Fibroblast of skin of abdomen (primary cell): ENCODE measurements at regions not wholly inside any gene's neighbourhood (a gene's known extent, or its start where the extent isn't known, plus 50 kb on each side); places are given as distances from the start of the nearest gene placed in this dataset.
A peak's percentile ranks its signal among the peaks of the same experiment; 100 is the strongest.

ENCODE experiments used
- DNase-seq: peaks from one replicate; pipeline ENCODE4 v3.0.0-alpha.2; 2013

DNA sequence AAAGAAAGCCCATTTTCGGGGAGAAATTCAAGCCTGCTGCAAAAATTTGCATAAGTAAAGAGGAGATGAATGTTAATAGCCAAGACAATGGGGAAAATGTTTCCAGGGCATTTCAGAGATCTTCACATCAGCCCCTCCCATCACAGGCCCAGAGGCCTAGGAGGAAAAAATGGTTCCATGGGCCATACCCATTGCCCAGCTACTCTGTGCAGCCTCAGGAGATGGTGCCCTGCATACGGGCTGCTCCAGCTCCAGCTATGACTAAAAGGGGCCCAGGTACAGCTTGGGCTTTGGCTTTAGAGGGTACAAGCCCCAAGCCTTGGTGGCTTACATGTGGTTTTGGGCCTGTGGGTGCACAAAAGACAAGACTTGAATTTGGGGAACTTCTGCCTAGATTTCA, 168.0 kb upstream of the DIPK2B start:
- DNase-seq = no peak

DNA sequence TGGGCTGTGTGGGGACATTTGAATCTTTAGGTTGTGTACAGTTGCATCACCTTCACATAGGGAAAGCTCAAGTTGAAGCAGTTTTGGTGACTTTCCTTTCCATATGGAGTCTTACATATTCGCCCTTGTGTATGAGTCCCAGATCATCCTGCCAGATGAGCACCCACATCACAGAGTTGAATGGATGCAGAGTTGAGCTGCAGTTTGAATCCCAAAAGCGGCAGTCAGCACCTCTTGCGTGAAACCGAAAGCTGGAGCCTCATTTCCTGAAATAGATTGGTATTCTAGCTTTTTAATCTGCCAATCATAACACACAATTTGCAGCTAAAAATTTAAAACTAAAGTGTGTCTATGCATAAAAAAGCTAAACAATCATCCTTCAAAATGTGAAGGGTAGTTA, 162.9 kb upstream of the DIPK2B start:
- no peak for DNase-seq

DNA sequence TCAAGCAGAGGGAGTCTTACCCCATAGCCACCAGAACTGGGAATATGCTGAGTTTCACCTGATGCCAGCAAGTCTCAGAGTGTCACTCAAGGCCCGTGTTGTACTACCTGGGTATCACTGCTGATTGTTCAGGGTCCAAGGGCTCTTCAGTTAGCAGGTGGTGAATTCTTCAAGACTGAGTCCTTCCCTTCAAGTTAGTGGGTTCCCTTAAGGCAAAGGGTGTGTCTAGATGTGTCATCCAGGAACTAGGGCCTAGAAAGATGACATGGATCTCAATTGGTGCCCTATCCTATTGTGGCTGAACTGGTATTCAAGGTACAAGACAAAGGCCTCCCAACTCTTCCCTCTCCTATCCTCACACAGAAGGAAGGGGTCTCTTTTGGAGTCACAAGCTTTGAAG, 159.9 kb upstream of the DIPK2B start:
- DNase-seq = no peak

DNA sequence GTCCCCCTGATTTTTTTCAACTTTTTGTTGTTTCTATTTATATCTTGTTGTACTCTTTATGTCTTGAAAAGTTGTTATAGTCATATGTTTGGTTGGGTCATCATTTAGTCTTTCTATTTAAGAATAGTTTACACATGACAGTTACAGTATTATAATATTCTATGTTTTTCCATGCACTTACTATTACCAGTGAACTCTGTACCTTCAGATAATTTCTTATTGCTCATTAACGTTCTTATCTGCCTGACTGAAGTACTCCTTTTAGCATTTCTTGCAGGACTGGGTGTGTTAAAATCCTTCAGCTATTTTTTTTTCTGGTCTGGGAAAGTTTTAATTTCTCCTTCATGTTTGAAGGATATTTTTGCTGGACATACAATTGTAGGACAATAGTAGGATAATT, 157.7 kb upstream of the DIPK2B start:
- DNase-seq = no peak

DNA sequence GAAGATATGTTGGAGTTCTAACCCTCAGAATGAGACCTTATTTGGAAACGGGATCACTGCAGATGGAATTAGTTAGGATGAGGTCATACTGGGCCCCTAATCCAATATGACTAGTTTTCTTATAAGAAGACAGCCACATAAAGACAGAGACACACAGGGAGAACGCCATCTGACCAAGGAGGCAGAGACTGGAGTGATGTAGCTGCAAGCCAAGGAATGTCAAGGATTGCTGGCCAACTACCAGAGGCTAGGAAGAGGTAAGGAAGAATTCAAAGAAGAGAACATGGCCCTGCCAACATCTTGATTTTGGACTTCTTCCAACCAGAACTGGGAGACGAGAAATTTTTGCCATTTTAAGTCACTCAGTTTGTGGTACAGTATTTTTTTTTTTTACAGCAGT, 152.8 kb upstream of the DIPK2B start:
- DNase-seq = peak; percentile 72

DNA sequence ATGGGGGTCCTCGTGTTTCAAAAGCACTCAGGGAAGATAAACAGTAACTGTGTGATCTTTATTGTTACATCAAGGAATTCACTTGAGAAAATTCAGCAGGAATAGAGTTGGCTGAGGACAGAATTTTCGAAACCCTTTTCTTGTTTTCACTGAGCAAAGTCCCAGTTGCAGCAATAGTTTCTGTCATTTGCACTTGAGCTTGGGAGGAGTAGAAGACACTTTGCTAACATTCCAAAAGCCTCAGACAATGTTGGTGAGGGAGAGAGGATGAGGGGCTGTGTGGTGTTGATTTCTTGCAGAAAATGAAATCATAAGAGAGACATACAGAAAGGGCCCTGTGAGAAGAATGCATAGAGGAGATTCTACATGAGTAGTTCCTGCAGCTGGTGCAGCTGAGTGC, 151.9 kb upstream of the DIPK2B start:
- peak; percentile 13 for DNase-seq

DNA sequence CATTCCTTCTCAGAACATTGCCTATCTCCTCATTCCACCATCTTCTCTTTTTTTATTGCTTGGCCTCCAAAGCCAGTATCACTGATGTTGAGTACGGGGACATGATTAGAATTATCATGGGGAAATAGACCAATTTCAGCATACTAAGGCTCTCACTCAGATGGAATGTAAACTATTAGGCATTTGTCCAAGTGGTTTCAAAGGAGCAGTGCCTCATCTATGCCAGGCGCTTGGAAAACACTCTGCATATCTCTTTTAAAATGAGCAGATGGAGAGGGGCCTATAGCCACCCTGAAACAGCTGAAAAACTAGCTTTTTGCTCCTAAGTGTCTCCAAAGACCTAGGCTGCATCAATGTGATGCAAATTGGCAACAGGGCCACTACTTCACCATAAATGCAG, 150.8 kb upstream of the DIPK2B start:
- DNase-seq = peak; percentile 86

DNA sequence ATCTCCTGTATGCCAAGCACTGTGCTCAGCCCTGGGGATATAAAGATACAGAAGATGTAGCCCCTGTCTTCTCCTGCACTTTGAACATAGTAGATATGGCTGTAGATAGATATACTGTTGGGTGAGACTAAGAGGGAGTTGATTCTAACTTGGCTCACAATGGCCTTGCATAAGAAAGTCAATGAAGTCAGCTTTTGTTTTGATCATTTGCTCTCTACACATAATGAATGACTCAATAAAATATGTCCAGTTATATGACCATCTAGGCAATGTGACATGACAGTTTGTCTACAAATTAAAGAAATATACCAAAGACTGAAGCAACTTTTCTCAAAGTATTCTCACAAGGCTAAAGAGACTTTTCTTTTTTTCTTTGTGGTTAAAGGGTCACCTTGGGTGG, 147.6 kb upstream of the DIPK2B start:
- DNase-seq = peak; percentile 21

DNA sequence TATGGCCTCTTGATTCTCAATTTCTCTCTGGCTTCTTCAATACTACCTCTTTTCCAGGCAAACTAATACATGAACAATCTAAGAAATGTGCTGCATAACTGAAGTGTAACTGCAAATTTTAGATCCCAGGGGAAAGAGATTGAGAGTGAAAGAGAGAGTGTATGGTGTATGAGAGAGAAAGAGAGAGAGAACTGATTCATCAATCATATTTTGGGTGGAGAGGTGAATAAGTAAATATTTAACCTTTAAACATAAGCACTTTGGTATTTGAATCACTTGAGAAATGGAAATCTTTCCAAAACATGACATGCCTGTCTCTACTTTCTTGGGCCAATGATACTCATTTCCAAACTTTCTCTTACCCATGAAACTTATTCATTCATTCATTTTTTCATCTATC, 147.2 kb upstream of the DIPK2B start:
- DNase-seq = peak; percentile 75

DNA sequence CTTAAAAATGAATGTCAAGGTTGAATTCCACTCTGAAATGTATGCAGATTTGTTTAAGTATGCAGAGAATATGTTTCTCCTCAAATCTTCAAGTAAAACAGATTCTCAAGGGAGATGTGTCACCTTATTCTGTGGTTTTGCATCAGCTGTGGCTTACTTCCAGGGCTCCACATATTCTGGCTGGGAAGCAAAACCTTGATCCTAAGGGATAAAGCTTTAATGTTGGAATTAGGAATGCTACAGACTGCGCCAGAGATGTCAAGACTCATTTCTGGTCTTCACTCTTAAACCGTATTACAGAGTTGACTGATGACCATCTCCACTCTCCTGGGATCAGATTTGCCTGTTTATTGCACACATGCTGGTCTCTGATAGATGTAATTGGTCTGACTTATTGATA, 143.9 kb upstream of the DIPK2B start:
- DNase-seq = peak; percentile 97

DNA sequence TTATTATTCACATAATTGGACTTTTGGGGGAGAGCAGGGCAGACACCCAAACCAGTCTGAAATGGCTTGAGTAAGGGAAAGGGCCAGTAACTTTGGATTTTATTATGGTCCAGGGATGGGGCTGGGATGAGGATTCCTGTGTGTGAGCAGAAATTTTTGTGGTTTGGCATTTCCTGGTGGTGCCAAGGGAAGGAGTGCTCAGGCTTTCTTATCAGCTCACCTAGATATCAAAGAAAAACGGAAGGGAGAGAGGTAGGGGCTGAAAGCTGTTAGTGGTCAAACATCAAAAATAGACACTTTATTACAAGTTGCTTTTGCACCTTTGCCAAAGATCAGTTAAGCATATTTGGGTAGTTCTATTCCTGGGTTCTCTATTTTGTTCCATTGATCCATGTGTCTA, 128.5 kb upstream of the DIPK2B start:
- DNase-seq = no peak

DNA sequence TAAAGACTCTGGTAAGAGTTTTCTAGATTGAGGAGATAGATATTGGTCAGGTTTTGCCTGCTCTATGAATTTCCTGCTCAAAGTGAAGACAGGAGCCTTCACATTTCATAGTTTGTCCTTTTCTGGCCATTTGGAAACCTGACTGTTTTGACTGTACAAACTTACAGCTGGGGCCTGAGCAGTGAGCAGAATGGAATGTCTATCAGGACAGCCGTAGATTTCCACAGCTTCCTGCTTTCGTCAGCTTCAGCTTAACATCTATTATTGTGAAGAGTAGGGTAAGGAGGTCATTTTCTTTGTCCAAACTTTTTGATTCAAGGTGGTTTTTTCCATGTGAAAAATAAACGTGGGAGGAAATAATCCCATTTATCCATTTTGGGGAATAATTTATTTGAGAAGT, 124.3 kb upstream of the DIPK2B start:
- peak; percentile 75 for DNase-seq

DNA sequence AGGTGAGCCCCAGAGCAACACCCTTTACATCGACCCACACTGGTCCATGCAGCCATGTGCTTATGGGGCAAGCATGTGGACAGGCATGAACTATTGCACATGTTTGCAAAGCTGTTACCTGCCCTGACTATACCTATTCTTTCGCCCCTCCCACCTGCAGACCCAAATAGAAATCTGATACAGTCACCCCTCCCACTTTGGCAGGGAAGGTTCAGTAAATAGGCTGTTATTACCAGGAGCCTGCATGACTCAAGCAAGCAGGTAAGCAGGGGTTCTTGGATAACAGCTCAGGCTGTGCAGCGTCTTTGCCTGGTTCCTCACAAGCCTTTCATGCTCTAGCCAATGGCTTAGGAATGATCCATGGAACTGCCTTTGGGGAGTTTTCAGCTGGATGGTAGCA, 122.7 kb upstream of the DIPK2B start:
- DNase-seq = no peak

DNA sequence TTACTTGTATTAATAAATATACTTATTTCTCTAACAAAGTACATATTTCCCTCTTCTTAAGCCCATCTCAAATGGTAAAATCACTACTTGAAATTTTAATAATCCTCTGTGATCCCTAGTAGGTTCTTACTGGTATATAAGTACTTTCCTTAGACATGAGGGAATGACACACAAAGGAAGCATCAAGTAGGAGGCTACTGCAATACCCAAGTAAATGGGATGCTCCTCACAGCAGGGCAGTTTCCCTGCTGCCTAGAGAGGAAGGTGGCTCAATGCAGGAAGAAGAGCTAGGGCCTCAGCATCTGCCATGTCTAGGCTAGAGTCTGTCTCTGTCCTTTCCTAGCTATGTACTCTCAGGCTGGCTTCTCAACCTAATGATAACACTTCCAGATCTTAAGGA, 122.1 kb upstream of the DIPK2B start:
- peak; percentile 55 for DNase-seq

DNA sequence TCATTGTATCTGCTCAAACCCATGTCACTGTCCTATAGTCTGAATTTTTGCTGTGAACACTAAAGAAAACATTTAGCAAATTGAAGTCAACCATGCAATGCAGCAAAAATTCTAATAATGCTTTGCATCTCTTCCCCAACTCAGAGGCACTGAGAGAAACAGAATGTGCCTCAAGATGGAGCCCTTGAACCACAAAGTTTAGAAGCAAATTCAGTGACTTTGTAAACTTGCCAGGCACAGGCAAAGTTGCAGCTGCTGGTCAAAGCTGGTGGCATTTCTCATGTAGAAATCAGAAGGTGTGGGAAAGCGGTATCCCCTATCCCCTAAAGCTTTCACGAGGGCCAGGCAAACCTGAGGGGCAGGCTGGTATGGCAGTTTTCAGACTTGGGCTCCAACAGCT, 121.7 kb upstream of the DIPK2B start:
- DNase-seq = peak; percentile 87

DNA sequence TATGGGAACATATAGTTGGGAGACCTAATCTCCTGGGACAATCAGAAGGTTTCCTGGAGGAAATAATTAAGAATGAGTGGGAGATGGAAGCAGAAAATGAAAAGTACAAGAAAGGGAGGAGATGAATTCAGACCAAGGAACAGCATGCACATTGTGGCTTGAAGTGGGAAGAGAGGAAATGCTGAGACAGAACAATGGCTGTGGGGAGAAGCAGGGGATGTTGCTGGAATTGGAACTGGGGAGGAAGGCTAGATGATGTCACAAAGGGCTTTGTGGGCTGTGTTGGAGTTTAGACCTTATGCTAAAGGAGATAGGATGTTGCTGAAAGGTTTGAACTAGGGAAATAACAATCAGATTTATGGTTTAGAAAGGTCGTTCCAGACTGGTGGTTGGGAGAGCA, 119.5 kb upstream of the DIPK2B start:
- no peak for DNase-seq

DNA sequence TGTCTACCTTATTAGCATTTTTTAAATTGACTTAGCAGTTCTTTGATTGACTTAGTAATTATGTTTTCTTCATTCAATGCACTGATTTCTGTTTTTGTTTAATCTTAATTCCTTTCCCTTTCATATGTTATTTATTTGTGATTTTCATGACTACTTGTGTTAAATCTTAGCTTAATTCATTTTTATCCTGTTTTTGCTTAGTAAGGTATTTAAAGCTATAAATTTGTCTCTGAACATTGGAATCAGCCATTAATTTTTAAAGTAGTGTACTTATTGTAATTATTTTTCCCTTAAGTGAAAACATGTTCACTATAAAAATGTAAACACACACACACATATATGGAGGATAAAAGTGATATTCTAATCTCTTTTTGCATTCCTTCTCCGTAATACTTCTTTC, 109.1 kb upstream of the DIPK2B start:
- no peak for DNase-seq

DNA sequence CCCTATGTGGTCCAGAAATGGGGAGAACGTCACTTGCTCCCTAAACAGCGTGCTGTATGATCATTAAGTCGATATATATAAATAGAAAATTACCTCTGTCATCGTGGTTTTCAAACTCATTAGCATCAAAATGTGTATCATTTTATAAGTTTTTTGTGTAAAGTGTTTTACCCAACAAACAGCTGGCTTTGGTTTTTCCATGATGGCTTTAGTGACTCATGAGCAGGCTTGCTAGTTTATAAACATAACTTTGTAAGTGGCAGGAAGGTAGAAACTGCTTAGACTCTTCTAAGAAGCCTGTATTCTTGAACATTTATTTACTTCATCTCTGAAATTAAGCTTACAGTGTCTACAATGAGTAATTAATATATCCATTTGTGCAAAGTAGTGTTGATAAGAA, 108.4 kb upstream of the DIPK2B start:
- DNase-seq = peak; percentile 10

DNA sequence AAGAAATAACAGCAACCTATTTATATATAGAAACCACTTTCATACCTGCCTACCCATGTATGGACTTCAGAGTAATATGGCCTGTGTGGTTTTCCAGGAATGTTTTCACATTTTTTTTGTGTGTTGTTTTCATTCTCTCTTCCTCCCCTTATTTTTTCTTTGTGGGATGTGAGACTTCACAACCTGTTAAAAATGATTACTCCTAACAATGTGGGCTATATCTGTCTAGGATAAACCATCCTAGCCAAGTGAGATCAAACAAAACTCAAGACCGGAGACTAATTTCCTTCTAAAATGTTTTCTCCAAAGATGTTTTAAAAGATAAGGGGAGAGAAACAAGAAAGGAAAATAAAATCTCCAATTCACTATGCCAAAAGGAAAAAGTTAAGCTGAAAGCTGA, 106.1 kb upstream of the DIPK2B start:
- no peak for DNase-seq

DNA sequence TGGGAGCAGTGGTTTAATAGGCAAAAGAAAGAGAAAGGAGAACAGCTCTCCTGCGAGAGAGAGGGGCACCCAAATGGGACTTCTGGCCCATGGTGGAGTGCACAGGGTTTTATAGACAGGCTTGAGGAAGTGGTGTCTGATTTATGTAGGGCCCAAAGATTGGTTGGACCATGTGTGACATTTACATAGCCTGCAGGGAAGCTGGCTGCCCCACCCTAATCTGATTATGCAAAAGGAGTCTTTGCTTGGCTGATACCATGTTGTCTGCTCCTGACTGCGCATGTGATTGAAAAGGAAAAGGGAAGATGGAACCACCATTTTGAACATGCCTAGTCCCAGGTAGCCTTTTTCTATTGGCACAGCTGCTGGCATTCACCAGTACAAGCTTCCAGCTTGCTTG, 100.0 kb upstream of the DIPK2B start:
- no peak for DNase-seq

DNA sequence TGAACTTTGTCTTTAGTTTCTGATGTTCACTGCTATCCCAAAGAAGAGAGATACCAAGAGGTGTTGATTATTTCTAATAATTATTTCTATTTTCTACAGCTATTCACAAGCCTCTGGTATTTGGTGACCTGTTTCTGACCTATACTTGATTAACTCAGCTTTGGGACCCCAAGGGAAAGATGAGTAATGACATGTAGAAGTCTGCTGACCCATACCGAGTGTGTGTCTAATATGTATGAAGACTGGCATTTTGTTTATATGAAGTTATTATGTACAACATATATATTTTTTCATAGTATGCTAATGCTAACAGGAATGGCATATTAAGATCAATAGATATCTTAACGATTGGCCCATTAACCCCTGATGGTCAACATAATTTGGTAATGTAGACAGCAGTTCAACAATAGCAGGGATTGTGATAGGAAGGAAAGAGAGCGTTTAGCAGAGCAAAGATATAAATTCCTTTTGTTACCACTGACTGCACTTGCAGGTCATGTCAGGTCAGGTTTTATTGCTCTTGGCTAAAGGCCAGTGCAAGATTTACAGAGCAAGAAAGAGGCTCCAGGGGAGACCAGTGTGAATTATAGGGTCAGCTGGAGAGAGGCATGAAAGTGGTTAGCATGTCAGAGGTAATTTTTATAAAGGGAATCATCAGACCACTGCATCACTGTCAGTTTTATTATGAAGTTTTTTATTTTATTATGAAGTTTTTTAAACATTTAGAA, 94.7 kb upstream of the DIPK2B start:
- peak; percentile 78 for DNase-seq

DNA sequence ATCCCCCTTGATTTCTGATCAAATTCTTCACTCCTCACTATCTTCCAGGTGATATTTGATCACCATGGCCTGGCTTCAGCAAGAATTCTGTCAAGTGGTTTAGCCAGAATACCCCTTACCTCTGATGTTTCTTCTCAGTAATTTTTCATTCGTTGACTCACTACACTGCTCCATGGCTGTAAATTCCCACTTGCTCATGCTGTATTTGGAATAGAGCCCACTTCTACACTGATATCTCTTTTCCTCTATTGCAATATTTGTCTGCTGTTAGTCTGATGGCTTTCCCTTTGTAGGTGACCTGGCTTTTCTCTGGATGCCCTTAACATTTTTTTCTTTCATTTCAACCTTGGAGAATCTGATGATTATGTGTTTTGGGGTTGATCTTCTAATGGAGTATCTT, 73.9 kb upstream of the DIPK2B start:
- DNase-seq = peak; percentile 20

DNA sequence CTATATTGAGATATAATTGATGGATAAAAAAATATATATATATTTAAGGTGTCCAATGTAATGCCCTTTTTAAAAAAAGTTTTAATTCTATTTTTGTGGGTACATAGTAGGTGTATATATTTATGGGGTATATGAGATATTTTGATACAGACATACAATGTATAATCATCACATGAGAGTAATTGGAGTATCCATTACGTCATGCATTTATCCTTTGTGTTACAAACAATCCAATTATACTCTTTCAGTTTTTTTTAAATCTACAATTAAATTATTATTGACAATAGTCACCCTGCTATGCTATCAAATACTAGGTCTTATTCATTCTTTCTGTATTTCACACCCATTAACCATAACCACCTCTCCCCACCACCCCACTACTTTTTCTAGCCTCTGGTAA, 66.3 kb upstream of the DIPK2B start:
- DNase-seq = no peak

DNA sequence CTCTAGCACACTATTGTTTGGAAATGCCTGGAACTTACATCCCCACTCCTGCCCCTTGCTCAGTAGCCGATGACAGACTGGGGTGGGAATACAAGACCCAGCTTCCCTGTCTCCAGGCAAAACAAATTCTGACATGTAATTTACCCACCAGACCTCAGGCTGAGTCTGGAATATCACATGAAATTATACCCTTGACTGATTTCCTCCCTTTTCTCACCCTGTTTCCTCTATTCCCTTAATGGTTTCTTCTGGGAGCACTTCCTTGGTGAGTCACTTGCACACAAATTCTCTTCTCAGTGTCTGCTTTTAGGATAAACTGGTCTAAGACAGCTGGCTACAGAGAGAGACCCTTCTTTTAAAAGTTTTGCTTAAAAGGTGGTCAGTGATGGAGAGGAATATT, 65.8 kb upstream of the DIPK2B start:
- peak; percentile 0 for DNase-seq

DNA sequence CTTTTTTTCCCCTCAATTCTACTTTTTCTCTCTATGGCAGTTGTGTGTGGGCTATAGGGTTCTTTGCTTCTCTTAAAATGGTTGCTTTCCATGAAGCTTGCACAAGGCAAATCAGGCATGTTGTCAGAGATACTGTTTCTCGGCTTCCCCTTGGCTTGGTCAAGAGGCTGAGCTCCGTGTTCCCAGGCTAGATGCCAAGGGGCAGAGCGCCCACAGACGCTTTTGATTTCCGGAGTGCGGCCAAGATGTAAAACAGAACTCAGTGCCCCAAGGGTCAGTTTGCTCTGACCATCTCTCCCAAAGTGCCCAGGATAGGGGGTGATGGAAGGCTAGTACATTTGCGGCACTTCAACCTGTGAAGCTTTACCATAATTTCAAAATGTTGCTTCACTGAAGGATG, 64.2 kb upstream of the DIPK2B start:
- no peak for DNase-seq
